ENCODE measurements at regions not wholly inside any gene's neighbourhood (a gene's known extent, or its start where the extent isn't known, plus 50 kb on each side); places are given as distances from the start of the nearest gene placed in this dataset.

- TF ChIP-seq CTCF (conservative IDR thresholded peaks at IDR 0.05; ENCODE audit: low read length) (no peak), EZH2phosphoT487 (IDR thresholded peaks at IDR 0.05; ENCODE audit: borderline replicate concordance) (no peak)
Measured at GRCh38 chr17:27181935-27182334, 112.0 kb upstream of the WSB1 start.
